Heart right ventricle (tissue), 16 donors: ENCODE measurements at regions not wholly inside any gene's neighbourhood (a gene's known extent, or its start where the extent isn't known, plus 50 kb on each side); places are given as distances from the start of the nearest gene placed in this dataset.

Source experiments
- ATAC-seq, 8 donors: fragments of 200-7000 bp; cut with Tn5 transposase; one replicate each; pipeline ENCODE4 v1.9.1; 2020; ENCODE audit warnings: mild to moderate bottlenecking in 8 of 8, moderate library complexity in 8 of 8, moderate number of reproducible peaks in 1 of 8
- DNase-seq, 2 donors: peaks; one replicate each; pipeline ENCODE4 v3.0.0-alpha.2; 2020
- H3K27ac ChIP-seq, 10 donors: fragments of 200-600 bp; sonication (generic) in 2 of 10; one replicate each; pipeline versions ENCODE4 v1.5.0 to v1.8.0; 2020 to 2022; ENCODE audit warnings: mild to moderate bottlenecking in 3 of 10
- H3K27me3 ChIP-seq, 7 donors: fragments of 200-600 bp; one replicate each; pipeline ENCODE4 v1.8.0; 2021 to 2022; ENCODE audit warnings: mild to moderate bottlenecking in 2 of 7
- H3K36me3 ChIP-seq, 9 donors: fragments of 200-600 bp; sonication (generic) in 1 of 9; one replicate each; pipeline versions ENCODE4 v1.5.0 to v1.8.0; 2020 to 2022; ENCODE audit warnings: mild to moderate bottlenecking in 2 of 9
- H3K4me1 ChIP-seq, 9 donors: fragments of 200-600 bp; sonication (generic) in 1 of 9; one replicate each; pipeline versions ENCODE4 v1.5.0 to v1.8.0; 2020 to 2022; ENCODE audit warnings: mild to moderate bottlenecking in 4 of 9
- H3K4me3 ChIP-seq, 10 donors: fragments of 200-600 bp; sonication (generic) in 2 of 10; one replicate each; pipeline versions ENCODE4 v1.5.0 to v1.8.0; 2020 to 2022; ENCODE audit warnings: mild to moderate bottlenecking in 7 of 10, moderate library complexity in 2 of 10
- H3K9me3 ChIP-seq, 11 donors: fragments of 200-600 bp in 10 of 11; sonication (generic) in 2 of 11; one replicate each; pipeline versions ENCODE4 v1.5.0 to v1.8.0; 2013 to 2022; ENCODE audit warnings: mild to moderate bottlenecking in 2 of 11, control low read depth in 1 of 11, moderate library complexity in 1 of 11
- WGBS, 2 donors: extraction: QIAGEN DNeasy Blood & Tissue Kit; methylation state at CpG; one replicate each; pipeline ENCODE4 v1.1.7; 2013; ENCODE audit warnings: inconsistent platforms in 1 of 2; 5-methylcytosine and 5-hydroxymethylcytosine counted together
- intact Hi-C, 10 donors: fragments of 100-400 bp; cut with DNase I; formaldehyde crosslinking; loops; one replicate each; pipeline versions ENCODE4 v1.11.1 to v1.14.2; 2022
- TF ChIP-seq, protein P1 (sequence below), 9 donors: fragments of 200-600 bp; sonication (generic) in 2 of 9; IDR thresholded peaks; one replicate each; pipeline versions ENCODE4 v1.5.0 to v1.8.0; 2021 to 2022; ENCODE audit warnings: antibody characterized with exemption in 9 of 9, mild to moderate bottlenecking in 5 of 9, moderate library complexity in 1 of 9
- donor health status: Arrhythmogenic right ventricular cardiomyopathy.
- donor health status: ischemic (EF 13 %, LVEDD 7.1; RV severe dilation, severe dysfunction).
- donor health status: healthy with polysubstance abuse.
- donor health status: DM: no; HTN: yes; CAD: no.
- donor health status: DM: no; HTN: no; CAD: no.
- donor health status: ischemic (EF 25% LVEDD 6.9; RV normal size, moderate dysfunction).
- donor health status: ischemic (EF 25% LVEDD 5.7; RV mildly dilated, moderate dysfunction).
- donor health status: healthy.
- donor health status: DM: yes; HTN: yes; CAD: no.
- donor health status: Ischemic cardiomyopathy.
- donor health status: ischemic (EF 35%, LVEDD 5.7; RV mildly dilated, moderate dysfunction).
- donor health status: nonischemic (EF 11% LVEDD 7.7; RV severe dilation, severe dysfunction).
- donor health status: DM: yes; HTN: yes; CAD: no.
- donor health status: PGD.
- donor health status: ischemic (EF 29% LVEDD 5.4; RV normal size, mild dysfunction).
- donor health status: nonischemic (EF 23%, LVEDD 6.1; RV moderate dilation, normal function).

DNA sequence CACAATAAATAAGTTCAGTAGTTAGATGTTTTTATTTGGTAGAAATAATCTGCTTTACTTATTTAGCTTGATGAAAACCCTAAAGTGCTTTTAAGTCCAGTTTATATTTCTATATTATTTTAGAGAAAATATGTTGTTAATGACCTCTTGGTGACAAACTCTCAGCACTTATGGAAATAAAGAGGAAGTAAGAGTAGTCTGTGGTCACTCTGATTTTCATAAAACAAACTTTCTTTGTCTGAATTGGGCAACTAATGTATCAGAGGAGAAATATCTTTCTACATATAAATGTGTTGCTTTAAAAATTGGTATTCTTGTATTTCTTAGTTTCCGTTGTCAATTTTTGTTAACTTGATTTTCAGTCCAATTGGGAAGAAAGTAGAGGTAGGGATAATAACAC is 878.9 kb upstream of the SEL1L start:
- Histone ChIP-seq H3K4me3 (no peak overlapping the region), H3K27me3 (no peaks in the 10 kb centered on the region), H3K27ac (no peak overlapping the region), H3K36me3 (no peaks in the 10 kb centered on the region), H3K4me1 (no peaks in the 10 kb centered on the region), H3K9me3 (peaks cover 0 to 19% (median 5%) of the 10 kb centered on the region in 11 donors)
- no peak for DNase-seq
- TF ChIP-seq, protein P1, sequence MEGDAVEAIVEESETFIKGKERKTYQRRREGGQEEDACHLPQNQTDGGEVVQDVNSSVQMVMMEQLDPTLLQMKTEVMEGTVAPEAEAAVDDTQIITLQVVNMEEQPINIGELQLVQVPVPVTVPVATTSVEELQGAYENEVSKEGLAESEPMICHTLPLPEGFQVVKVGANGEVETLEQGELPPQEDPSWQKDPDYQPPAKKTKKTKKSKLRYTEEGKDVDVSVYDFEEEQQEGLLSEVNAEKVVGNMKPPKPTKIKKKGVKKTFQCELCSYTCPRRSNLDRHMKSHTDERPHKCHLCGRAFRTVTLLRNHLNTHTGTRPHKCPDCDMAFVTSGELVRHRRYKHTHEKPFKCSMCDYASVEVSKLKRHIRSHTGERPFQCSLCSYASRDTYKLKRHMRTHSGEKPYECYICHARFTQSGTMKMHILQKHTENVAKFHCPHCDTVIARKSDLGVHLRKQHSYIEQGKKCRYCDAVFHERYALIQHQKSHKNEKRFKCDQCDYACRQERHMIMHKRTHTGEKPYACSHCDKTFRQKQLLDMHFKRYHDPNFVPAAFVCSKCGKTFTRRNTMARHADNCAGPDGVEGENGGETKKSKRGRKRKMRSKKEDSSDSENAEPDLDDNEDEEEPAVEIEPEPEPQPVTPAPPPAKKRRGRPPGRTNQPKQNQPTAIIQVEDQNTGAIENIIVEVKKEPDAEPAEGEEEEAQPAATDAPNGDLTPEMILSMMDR (IDR thresholded peaks at IDR 0.05), result no peak
- intact Hi-C loops, result no loop called here
- ATAC-seq, result no peak
- 88 to 92% methylated on average over 1 of the region's 1 CpG for WGBS, 2 donors

DNA sequence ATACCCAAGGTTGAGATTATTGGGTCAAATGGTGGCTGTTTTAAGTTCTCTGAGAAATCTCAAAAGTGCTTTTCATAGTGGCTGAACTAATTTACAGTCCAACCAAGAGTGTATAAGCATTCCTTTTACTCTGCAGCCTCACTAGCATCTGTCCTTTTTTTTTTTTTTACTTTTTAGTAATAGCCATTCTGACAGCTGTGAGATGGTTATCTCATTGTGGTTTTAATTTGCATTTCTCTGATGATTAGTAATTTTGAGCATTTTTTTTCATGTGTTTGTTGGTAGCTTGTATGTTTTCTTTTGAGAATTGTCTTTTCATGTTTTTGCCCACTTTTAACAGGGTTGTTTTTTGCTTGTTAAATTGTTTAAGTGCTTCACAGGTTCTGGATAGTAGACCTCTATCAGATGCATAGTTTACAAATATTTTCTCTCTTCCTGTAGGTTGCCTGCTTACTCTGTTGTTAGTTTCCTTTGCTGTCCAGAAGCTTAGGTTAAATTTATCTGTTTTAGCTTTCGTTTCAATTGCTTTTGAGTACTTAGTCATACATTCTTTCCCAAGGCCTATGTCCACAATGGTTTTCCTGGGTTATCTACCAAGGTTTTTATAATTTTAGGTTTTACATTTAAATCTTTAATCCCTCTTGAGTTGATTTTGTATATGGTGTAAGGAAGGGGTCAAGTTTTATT is 881.3 kb upstream of the SEL1L start:
- no peak overlapping the region for H3K27ac ChIP-seq
- no peaks in the 10 kb centered on the region for H3K4me1 ChIP-seq
- H3K4me3 ChIP-seq, result no peak overlapping the region
- intact Hi-C loops, result no loop called here
- H3K27me3 ChIP-seq, result no peaks in the 10 kb centered on the region
- no peaks in the 10 kb centered on the region for H3K36me3 ChIP-seq
- ATAC-seq (no peak), DNase-seq (no peak)
- TF ChIP-seq, protein P1 (IDR thresholded peaks at IDR 0.05), result no peak
- WGBS, 2 donors, result 48 to 52% methylated on average over 1 of the region's 1 CpG
- peaks cover 0 to 40% (median 12%) of the 10 kb centered on the region in 11 donors for H3K9me3 ChIP-seq

DNA sequence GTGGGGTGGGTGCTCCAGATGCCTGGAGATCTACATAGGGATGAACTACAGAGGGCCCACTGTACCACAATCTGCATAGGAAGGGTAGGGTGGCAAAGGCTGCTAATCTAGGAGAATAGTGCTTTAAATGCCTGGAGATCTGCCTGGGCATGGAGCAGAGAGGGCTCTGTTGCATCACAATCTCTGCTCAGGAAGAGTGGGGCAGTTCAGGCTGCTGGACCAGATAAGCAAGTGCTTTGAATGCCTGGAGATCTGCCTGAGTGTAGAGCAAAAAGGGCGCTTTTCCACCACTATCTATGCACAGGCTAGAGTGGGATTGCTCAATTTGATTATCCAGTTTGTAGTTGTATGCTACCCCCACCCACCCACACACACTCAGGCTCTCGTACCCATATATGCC is 886.3 kb upstream of the SEL1L start:
- Histone ChIP-seq H3K36me3 (no peaks in the 10 kb centered on the region), H3K9me3 (peaks cover 0 to 48% (median 12%) of the 10 kb centered on the region in 11 donors), H3K4me3 (no peak overlapping the region), H3K27ac (no peak overlapping the region), H3K4me1 (no peaks in the 10 kb centered on the region), H3K27me3 (no peaks in the 10 kb centered on the region)
- 15 to 34% methylated on average over 2 of the region's 2 CpGs for WGBS, 2 donors
- TF ChIP-seq, protein P1 (IDR thresholded peaks at IDR 0.05), result no peak
- ATAC-seq (peak in 5 of 8 donors; percentile 34 to 83 (median 78)), DNase-seq (no peak)
- intact Hi-C loops, result no loop called here

DNA sequence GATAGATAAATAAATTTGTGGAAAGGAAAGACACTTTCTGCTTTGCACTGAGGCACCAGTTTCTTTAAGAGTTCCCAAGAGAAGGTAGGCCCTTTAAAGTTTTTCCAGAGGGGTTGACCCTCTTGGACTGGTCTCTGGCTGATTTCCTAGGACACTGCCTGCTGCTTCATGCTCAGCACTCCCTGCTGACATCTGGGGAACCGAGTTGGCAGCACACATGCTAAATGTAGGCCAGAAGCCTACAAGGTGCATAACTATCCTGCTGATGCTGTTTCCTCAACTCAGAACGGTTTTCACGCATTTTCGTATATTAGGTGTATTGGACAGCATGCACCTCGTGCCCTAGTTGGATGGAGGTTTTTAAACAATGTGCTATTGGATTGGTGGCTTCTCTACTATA is 887.2 kb upstream of the SEL1L start:
- ATAC-seq, result peak in 5 of 8 donors; percentile 55 to 88 (median 75)
- no peak overlapping the region for H3K4me3 ChIP-seq

More for the DNA sequence above, 887.2 kb upstream of the SEL1L start:
- Histone ChIP-seq H3K27ac (peak overlapping the region in 1 of 10 donors; percentile 25), H3K36me3 (no peaks in the 10 kb centered on the region), H3K4me1 (no peaks in the 10 kb centered on the region), H3K27me3 (no peaks in the 10 kb centered on the region), H3K9me3 (peaks cover 0 to 42% (median 6%) of the 10 kb centered on the region in 11 donors)
- intact Hi-C loops, result no loop called here
- WGBS, 2 donors, result 67 to 70% methylated on average over 5 of the region's 5 CpGs
- peak; percentile 5 to 10 for DNase-seq
- TF ChIP-seq, protein P1 (IDR thresholded peaks at IDR 0.05), result no peak
